BJ (cell line): ENCODE measurements at regions not wholly inside any gene's neighbourhood (a gene's known extent, or its start where the extent isn't known, plus 50 kb on each side); places are given as distances from the start of the nearest gene placed in this dataset.
"Not testable (repeated sequence)": the region's sequence is repeated elsewhere in the genome, so short reads cannot be mapped to it uniquely, and the experiment has no call there.

ENCODE experiments used
- CTCF ChIA-PET: fragments of 350-600 bp; formaldehyde crosslinking; extraction: SDS; loops from one replicate; lab custom pipeline; 2021; ENCODE audit warnings: antibody characterized with exemption, inconsistent platforms; lab: Yijun Ruan, JAX
- POLR2A ChIA-PET: fragments of 300-600 bp; sonication (Branson Sonifier 250); formaldehyde crosslinking; extraction: SDS; loops from one replicate; lab custom pipeline; 2021; ENCODE audit warnings: antibody characterized with exemption; lab: Charles Lee
- DNase-seq: peaks from one replicate; pipeline ENCODE4 v3.0.0-alpha.2; 2011; ENCODE audit warnings: low read depth
- H3K27me3 ChIP-seq: 2 replicates; pipeline ENCODE4 v1.6.0; 2011; ENCODE audit warnings: low read length; ENCODE audit not compliant: control insufficient read depth, insufficient read depth
- H3K36me3 ChIP-seq: 2 replicates; pipeline ENCODE4 v1.5.1; 2011; ENCODE audit warnings: low read length; ENCODE audit not compliant: control insufficient read depth, insufficient read depth
- H3K4me3 ChIP-seq: 2 replicates; pipeline ENCODE4 v1.5.1; 2011; ENCODE audit warnings: low read depth, mild to moderate bottlenecking, control low read depth, low read length
- TF ChIP-seq, protein P1 (sequence below): IDR thresholded peaks from 2 replicates; pipeline ENCODE4 v1.5.1; 2011; ENCODE audit warnings: low read depth, mild to moderate bottlenecking, control low read depth, inconsistent platforms, low read length, moderate library complexity; ENCODE audit not compliant: insufficient read depth

DNA sequence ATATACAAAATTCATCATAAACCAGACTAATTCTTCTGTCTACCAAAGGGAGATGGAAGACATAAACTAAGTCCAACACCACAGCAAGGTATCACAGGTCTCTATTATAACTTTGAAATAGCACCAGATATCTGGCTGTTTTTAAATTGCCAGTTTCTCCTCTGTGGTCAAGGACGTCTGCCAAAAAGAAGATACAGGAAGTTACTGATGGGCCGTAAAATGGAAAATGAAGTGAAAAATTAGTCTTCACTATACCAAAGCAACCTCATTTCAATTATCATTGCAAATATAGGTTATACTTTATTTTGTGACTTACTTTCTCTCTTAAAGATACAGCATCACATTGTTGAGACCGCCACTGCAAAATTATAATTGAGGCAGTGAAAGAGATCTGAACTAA lies 225.5 kb downstream of the NDUFS4 start:
- no peaks in the 10 kb centered on the region for H3K27me3 ChIP-seq
- TF ChIP-seq, protein P1, sequence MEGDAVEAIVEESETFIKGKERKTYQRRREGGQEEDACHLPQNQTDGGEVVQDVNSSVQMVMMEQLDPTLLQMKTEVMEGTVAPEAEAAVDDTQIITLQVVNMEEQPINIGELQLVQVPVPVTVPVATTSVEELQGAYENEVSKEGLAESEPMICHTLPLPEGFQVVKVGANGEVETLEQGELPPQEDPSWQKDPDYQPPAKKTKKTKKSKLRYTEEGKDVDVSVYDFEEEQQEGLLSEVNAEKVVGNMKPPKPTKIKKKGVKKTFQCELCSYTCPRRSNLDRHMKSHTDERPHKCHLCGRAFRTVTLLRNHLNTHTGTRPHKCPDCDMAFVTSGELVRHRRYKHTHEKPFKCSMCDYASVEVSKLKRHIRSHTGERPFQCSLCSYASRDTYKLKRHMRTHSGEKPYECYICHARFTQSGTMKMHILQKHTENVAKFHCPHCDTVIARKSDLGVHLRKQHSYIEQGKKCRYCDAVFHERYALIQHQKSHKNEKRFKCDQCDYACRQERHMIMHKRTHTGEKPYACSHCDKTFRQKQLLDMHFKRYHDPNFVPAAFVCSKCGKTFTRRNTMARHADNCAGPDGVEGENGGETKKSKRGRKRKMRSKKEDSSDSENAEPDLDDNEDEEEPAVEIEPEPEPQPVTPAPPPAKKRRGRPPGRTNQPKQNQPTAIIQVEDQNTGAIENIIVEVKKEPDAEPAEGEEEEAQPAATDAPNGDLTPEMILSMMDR: no peak
- H3K4me3 ChIP-seq: no peak overlapping the region
- H3K36me3 ChIP-seq: no peaks in the 10 kb centered on the region
- ChIA-PET CTCF (no interaction called here), POLR2A (no interaction called here)
- DNase-seq: no peak

DNA sequence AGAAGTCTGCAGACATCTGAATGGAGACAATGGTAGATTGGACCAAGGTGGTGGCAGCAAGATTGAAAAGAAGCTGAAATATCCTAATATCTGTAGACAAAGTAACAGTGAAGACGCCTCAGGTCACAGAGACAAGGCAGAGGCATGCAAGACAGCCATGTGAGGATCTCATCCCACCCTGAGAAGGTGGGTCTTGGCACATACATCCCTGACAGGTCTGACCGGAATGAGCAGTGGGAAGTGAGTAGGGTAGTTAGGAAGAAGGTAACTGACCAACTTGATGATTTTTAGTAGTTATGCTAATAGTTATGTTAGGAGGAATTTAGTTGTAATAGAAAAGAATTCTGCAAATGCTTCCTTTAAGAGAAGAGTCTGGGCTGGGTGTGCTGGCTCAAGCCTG lies 229.6 kb downstream of the NDUFS4 start:
- no peak for DNase-seq
- TF ChIP-seq, protein P1: no peak
- Histone ChIP-seq H3K27me3 (no peaks in the 10 kb centered on the region), H3K36me3 (no peaks in the 10 kb centered on the region), H3K4me3 (no peak overlapping the region)
- ChIA-PET POLR2A (no interaction called here), CTCF (no interaction called here)

DNA sequence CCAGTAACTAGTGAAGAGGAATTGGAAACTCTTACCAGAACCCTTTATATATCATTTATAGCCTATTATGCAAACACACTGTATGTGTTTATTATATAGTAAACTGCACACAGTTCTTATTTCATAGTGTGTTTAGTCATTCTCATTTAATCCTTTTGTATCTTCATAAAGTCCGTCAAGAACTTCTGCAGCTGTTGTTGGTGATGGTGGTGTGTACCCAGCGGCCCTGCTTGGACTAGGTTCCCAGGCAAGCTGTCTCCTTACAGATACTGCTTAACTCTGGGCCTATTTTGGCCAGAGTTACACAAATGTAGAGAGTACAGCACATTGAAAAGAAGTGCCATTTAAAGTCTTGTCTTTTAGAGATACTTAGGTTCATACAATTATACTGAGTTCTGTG lies 231.9 kb downstream of the NDUFS4 start:
- ChIA-PET POLR2A (no interaction called here), CTCF (interaction anchor here (1.5 kb wide), 1 partner anchor 17 kb away, joined by 3 read pairs; no protein-coding TSS in a partner anchor)
- DNase-seq: no peak
- TF ChIP-seq, protein P1: no peak
- no peaks in the 10 kb centered on the region for H3K36me3 ChIP-seq
- peaks cover 1% of the 10 kb centered on the region; the same call in 1 of the 2 replicates for H3K27me3 ChIP-seq
- H3K4me3 ChIP-seq: no peak overlapping the region

DNA sequence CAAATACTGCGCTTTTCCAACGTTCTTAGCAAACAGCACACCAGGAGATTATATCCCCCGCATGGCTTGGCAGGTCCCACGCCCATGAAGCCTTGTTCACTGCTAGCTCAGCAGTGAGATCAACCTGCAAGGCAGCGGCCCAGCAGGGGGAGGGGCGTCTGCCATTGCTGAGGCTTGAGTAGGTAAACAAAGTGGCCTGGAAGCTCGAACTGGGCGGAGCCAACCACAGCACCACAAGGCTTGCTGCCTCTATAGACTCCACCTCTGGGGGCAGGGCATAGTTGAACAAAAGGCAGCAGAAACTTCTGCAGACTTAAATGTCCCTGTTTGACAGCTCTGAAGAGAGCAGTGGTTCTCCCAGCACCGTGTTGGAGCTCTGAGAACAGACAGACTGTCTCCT lies 239.2 kb downstream of the NDUFS4 start:
- H3K27me3 ChIP-seq, H3K4me3 ChIP-seq, H3K36me3 ChIP-seq, DNase-seq, POLR2A ChIA-PET, CTCF ChIA-PET: not testable (repeated sequence)

DNA sequence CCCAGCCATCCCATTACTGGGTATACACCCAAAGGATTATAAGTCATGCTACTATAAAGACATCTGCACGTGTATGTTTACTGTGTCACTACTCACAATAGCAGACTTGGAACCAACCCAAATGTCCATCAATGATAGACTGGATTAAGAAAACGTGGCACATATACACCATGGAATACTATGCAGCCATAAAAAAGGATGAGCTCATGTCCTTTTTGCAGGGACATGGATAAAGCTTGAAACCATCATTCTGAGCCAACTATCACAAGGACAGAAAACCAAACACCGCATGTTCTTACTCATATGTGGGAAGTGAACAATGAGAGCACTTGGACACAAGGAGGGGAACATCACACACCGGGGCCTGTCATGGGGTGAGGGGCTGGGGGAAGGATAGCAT lies 248.0 kb downstream of the NDUFS4 start:
- H3K27me3 ChIP-seq, DNase-seq, H3K4me3 ChIP-seq, POLR2A ChIA-PET, CTCF ChIA-PET, H3K36me3 ChIP-seq: not testable (repeated sequence)

DNA sequence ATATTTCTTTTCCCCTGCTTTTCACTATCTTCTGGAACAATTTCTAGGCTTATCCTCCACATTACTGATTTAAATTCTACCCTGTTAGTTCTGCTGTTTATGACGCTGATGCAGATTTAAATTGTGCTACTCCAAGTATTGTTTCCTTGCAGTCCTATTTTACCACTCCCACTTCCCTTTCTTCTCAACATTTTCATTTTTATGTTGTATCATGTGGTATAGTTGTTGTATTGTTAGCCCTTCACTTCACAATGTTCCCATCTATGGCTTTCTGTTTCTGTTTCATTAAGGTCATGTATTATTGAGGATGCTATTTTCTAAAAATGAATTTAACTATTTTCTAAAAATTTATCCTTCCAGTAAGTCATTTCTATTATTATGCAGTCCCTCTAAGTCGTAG lies 254.4 kb downstream of the NDUFS4 start:
- Histone ChIP-seq H3K36me3 (no peaks in the 10 kb centered on the region), H3K27me3 (0 out of 2 replicates have a peak, but pooled peaks cover 2% of the 10 kb centered on the region), H3K4me3 (no peak overlapping the region)
- TF ChIP-seq, protein P1: no peak
- no peak for DNase-seq
- ChIA-PET CTCF (no interaction called here), POLR2A (no interaction called here)
